CD1c-positive myeloid dendritic cell (primary cell): ENCODE measurements at regions not wholly inside any gene's neighbourhood (a gene's known extent, or its start where the extent isn't known, plus 50 kb on each side); places are given as distances from the start of the nearest gene placed in this dataset.
A peak's percentile ranks its signal among the peaks of the same experiment; 100 is the strongest.
"Not testable (repeated sequence)": the region's sequence is repeated elsewhere in the genome, so short reads cannot be mapped to it uniquely, and the experiment has no call there.

Experiments used
- DNase-seq: peaks from one replicate; pipeline ENCODE4 v3.0.0-alpha.2; 2016; ENCODE audit errors: extremely low spot score

- no peak for DNase-seq
Measured at GRCh38 chr5:135157421-135158313, 123.6 kb upstream of the PITX1 start.

GRCh38 chr5:135156715-135157404, 122.8 kb upstream of the PITX1 start:
- DNase-seq: no peak

- no peak for DNase-seq
Measured at GRCh38 chr5:135156337-135156714, 122.3 kb upstream of the PITX1 start.

- no peak for DNase-seq
Measured at GRCh38 chr5:135155616-135156214, 121.7 kb upstream of the PITX1 start.

- no peak for DNase-seq
Measured at GRCh38 chr5:135154961-135155360, 120.9 kb upstream of the PITX1 start.

GRCh38 chr5:135154197-135154596, 120.2 kb upstream of the PITX1 start:
- DNase-seq: no peak

- no peak for DNase-seq
Measured at GRCh38 chr5:135153661-135154060, 119.6 kb upstream of the PITX1 start.

- no peak for DNase-seq
Measured at GRCh38 chr5:135153259-135153658, 119.2 kb upstream of the PITX1 start.

GRCh38 chr5:135151660-135152059, 117.6 kb upstream of the PITX1 start:
- DNase-seq: not testable (repeated sequence)

GRCh38 chr5:135151256-135151655, 117.2 kb upstream of the PITX1 start:
- DNase-seq: no peak

GRCh38 chr5:135150767-135151166, 116.7 kb upstream of the PITX1 start:
- no peak for DNase-seq

- DNase-seq: no peak
Measured at GRCh38 chr5:135149956-135150723, 116.1 kb upstream of the PITX1 start.

- no peak for DNase-seq
Measured at GRCh38 chr5:135149229-135149955, 115.4 kb upstream of the PITX1 start.

- no peak for DNase-seq
Measured at GRCh38 chr5:135147294-135148090, 113.5 kb upstream of the PITX1 start.

GRCh38 chr5:135145985-135146384, 112.0 kb upstream of the PITX1 start:
- DNase-seq: no peak

GRCh38 chr5:135143682-135144081, 109.7 kb upstream of the PITX1 start:
- DNase-seq: not testable (repeated sequence)

GRCh38 chr5:135141303-135142268, 107.6 kb upstream of the PITX1 start:
- DNase-seq: peak; percentile 31

- DNase-seq: peak; percentile 95
Measured at GRCh38 chr5:135140446-135141204, 106.6 kb upstream of the PITX1 start.
